ENCODE measurements at regions not wholly inside any gene's neighbourhood (a gene's known extent, or its start where the extent isn't known, plus 50 kb on each side); places are given as distances from the start of the nearest gene placed in this dataset.

GRCh38 chr6:104572901-104573300 lies 286.8 kb downstream of the HACE1 start:
- peak; percentile 4 for DNase-seq

- no peak for DNase-seq
Observed at GRCh38 chr6:104566411-104566810, 293.3 kb downstream of the HACE1 start.

GRCh38 chr6:104563306-104563705 lies 296.4 kb downstream of the HACE1 start:
- DNase-seq: no peak

- no peak for DNase-seq
Observed at GRCh38 chr6:104559435-104560202, 300.1 kb downstream of the HACE1 start.

GRCh38 chr6:104558746-104559145 lies 301.0 kb downstream of the HACE1 start:
- DNase-seq: no peak

- no peak for DNase-seq
Observed at GRCh38 chr6:104548297-104548696, 311.4 kb downstream of the HACE1 start.

- DNase-seq: no peak
Observed at GRCh38 chr6:104541411-104541810, 318.3 kb downstream of the HACE1 start.

- DNase-seq: no peak
Observed at GRCh38 chr6:104540743-104541142, 319.0 kb downstream of the HACE1 start.

GRCh38 chr6:104539173-104539572 lies 320.5 kb downstream of the HACE1 start:
- DNase-seq: no peak

GRCh38 chr6:104537872-104538271 lies 321.8 kb downstream of the HACE1 start:
- DNase-seq: no peak

GRCh38 chr6:104537180-104537579 lies 322.5 kb downstream of the HACE1 start:
- DNase-seq: no peak

GRCh38 chr6:104532462-104532861 lies 327.3 kb downstream of the HACE1 start:
- no peak for DNase-seq

- no peak for DNase-seq
Observed at GRCh38 chr6:104531646-104532045, 328.1 kb downstream of the HACE1 start.

- no peak for DNase-seq
Observed at GRCh38 chr6:104527761-104528415, 331.8 kb downstream of the HACE1 start.

GRCh38 chr6:104527311-104527710 lies 332.4 kb downstream of the HACE1 start:
- no peak for DNase-seq

- no peak for DNase-seq
Observed at GRCh38 chr6:104526376-104526775, 333.3 kb downstream of the HACE1 start.

GRCh38 chr6:104525677-104526322 lies 333.9 kb downstream of the HACE1 start:
- DNase-seq: peak; percentile 70

GRCh38 chr6:104522533-104522932 lies 337.2 kb downstream of the HACE1 start:
- DNase-seq: no peak

GRCh38 chr6:104521176-104521575 lies 338.5 kb downstream of the HACE1 start:
- DNase-seq: peak; percentile 14

GRCh38 chr6:104519566-104519965 lies 340.2 kb downstream of the HACE1 start:
- DNase-seq: no peak

GRCh38 chr6:104509355-104509754 lies 350.4 kb downstream of the HACE1 start:
- DNase-seq: no peak

GRCh38 chr6:104506429-104506828 lies 353.3 kb downstream of the HACE1 start:
- no peak for DNase-seq

- no peak for DNase-seq
Observed at GRCh38 chr6:104505838-104506237, 353.9 kb downstream of the HACE1 start.

GRCh38 chr6:104500265-104500664 lies 359.5 kb downstream of the HACE1 start:
- DNase-seq: no peak

All from NCI-H2227 treated with DMSO at 0.1 percent for 48 hours (cell line).